NAMALWA (cell line): ENCODE measurements at regions not wholly inside any gene's neighbourhood (a gene's known extent, or its start where the extent isn't known, plus 50 kb on each side); places are given as distances from the start of the nearest gene placed in this dataset.

Source experiments
- DNase-seq: peaks from one replicate; pipeline ENCODE4 v3.0.0-alpha.2; 2015; ENCODE audit warnings: low spot score

DNA sequence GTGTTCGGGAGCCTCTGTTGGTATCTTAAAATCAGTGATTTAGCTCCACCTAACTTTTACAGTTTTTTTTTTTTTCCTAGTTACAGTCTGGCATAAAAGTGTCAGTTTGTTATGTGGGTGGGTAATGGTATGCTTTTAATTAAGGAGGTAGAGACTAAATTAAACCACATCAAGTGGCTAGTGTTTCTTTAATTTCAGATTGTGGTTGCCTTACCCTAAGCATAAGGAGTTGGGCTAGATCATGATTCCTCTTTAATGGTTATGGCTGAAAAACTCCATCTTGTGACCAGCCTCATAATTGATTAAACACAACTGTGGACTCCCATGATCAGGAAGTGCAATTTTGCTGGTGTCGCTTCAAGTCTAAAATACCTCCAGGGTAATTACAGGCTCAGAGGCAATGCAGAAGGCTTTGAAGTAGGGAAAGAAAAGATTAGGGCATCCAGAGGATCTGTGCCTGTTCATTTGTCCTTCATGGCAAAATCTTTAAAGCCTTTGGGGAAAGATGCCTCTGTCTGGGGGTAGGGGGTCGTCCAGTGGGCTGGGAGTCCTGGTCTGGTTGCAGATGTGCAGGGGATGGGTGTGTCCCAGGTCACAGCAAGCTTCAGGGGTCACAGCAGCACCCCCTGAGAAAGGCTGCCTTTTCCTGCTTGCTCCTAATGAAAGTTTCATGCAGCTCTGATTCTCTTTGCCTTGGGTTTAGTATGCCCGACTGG is 579.2 kb downstream of the BCL11A start:
- no peak for DNase-seq

- no peak for DNase-seq
Observed at GRCh38 chr2:59969161-59969560, 584.3 kb downstream of the BCL11A start.

- no peak for DNase-seq
Observed at GRCh38 chr2:59968441-59968840, 585.0 kb downstream of the BCL11A start.

GRCh38 chr2:59967691-59968090 is 585.8 kb downstream of the BCL11A start:
- DNase-seq, result no peak

DNA sequence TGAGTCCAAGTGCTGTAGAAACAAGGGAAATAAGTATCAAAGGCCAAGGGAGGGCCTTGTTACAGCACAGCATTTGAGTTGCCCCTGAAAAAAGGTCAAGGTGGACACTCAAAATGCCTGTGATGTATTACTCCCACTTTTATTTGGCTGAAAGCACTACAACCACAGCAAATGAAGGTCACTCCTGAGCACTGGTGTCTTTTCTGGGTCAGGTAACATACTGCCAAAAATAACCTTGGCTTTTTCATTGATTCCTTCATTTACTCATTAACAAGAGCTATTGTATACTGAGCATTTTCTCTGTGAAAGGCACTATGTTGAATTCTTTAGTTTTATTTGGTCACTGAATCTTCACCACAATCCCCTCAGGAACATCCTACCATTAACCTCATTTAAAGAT is 590.3 kb downstream of the BCL11A start:
- no peak for DNase-seq

DNA sequence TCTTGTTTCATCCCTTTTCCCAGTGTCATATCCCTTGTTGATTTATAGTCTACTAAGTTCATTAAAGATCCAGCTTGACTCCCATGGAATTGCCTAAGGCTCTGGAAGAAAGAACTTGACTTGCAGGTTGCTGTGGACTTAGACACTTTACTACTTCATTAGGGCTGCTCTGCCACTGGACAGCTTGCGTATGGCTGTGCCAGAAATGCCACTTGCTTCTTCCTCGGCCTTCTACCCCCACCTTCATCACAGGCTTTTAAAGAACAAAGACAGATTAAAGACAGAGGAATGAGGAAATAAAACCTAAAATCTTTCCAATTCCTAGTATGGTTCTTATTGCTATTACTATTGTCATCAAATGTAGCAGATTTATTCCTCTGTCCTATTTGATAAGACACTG is 591.7 kb downstream of the BCL11A start:
- no peak for DNase-seq

DNA sequence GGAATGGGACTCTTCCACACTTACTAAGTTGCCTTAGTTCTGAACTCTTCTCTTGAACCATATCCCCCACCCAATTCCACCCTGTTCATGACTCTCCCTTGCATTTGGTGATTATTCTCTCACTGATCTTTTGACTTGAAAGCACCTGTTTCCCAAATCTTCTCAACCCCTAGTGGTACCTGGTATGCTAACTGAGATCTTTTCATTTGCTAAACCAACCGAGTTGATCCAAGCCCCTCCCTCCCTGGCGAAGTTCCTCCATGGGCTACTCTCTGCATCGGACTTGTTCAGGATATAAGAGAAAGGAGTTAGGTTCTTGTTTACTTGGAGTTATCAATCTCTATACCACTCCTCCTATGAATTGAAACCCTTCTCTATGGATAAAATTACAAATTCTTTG is 593.5 kb downstream of the BCL11A start:
- DNase-seq, result no peak

DNA sequence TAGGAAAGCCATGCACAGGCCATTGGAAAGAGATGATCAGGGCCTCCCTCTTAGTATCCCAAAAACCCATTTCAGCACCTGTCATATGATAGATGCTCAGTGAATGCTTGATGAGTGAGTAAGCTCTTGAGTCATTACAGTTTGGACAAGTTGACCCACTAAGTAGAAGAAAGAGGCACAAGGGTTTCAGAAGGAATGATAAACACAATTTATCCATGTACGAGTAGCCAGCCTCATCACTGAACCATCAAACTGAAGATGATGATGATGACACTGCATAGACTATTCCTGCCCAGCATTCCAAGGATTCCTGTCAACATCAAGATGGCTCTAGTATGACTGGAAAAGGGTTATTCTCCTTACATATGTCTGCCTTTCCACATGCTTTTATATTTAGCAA is 596.0 kb downstream of the BCL11A start:
- DNase-seq, result no peak

- DNase-seq, result no peak
Observed at GRCh38 chr2:59956981-59957380, 596.5 kb downstream of the BCL11A start.

DNA sequence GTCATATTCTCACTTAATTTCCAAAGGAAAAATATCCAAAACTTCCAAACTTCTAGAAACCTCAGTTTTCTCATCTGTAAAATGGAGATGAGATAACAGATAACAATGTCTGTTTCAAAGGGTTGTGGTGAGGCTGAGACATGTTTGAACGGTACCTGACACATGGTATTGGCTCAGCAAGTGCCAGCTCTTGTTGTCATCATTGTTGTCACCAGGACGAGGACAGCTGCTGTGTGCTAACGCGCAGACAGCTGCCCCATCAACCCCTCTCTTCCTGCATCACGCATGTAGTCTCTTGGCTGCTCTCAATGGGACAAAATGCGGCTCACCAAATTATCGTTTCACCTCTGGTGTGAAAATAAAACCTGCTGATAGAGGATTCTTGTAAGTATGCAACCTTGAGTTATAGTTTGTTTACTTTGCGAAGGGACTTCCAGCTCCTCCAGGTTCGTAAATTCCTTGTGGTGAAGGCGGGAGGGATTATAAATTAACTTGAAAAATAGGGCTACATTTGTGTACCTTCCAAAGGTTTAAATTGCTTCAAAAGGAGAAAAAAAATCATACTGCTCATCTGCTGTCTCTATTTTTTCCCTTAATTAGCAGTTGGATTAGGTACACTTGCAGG is 605.4 kb downstream of the BCL11A start:
- DNase-seq, result no peak

DNA sequence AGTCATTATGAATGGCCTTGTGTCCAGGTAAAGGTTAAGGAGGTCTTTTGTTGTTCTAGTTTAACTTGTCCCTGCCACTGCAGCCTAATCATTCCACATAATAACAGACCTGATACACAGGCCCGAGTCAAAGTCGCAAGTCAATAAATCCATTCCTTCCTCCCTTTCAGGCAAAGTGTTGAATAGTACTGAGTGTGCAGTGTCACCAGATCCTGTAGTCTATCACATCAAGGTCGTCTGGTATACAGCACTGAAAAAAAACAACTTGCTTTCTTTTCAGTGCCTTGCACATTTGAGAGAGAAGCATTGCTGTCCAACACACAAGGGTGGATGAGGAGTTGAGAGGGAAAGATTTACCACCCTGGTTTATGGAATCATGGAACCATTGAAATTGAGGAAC is 606.2 kb downstream of the BCL11A start:
- DNase-seq, result no peak

GRCh38 chr2:59939236-59939635 is 614.2 kb downstream of the BCL11A start:
- no peak for DNase-seq

DNA sequence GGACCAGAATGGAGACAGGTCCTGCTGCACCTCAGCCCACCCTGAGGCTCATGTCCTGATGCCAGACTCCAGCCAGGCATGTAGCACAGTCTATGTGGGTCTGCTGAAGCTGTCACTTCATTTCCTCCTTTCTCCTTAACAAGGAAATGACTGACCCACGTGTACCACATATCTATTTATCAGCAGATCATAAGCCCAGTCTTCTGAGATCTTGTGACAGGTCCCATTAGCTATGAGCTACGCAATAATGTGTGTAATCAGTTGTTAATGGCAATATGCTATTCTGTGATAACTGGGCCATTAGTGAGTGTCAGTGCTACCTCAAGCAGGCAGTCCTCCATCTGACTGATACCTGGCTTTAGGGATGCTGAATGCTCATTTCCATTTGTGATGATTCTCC is 615.3 kb downstream of the BCL11A start:
- DNase-seq, result no peak

GRCh38 chr2:59936048-59936447 is 617.4 kb downstream of the BCL11A start:
- DNase-seq, result no peak

DNA sequence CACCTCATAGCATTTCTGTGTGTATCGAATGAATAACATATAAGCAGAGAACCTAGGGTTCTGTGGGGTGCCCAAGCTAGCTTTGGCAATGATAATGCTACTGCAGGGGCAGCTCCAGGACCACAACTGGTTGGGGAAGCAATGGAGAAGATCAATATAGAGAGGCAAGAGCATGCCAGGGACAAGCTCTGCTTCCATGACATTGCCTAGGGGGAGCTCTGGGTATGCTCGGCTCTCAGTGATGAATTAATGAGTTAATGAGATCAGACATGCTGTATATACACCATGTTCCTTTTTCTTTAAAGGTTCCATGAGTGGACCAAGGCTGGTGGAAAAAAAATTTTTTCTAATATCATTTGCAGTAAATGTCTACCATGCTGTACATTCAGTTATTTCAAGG is 618.4 kb downstream of the BCL11A start:
- DNase-seq, result no peak

GRCh38 chr2:59933948-59934347 is 619.5 kb downstream of the BCL11A start:
- no peak for DNase-seq

- DNase-seq, result peak; percentile 7
Observed at GRCh38 chr2:59932341-59932740, 621.1 kb downstream of the BCL11A start.

GRCh38 chr2:59930430-59930829 is 623.0 kb downstream of the BCL11A start:
- no peak for DNase-seq

- DNase-seq, result no peak
Observed at GRCh38 chr2:59926731-59927130, 626.7 kb downstream of the BCL11A start.

GRCh38 chr2:59925321-59925720 is 628.1 kb downstream of the BCL11A start:
- DNase-seq, result no peak

DNA sequence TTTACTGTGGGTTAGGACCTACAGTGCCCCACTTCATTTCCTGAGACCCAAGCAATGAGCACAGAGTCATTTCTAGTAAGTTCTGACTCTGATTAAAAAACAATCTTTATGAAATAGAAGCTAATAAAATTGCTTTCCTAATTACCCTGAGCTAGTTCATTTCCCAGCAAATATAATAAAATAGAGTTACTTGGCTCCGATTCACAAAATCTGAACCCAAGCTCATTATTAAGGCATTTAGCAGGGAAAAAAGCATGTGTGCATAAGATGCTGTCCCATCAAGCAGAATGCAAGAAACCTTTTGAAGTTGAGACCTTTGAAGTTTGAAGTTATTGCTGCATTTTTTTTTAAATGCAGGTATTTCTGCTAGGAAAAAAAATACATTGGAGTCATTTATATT is 629.1 kb downstream of the BCL11A start:
- DNase-seq, result no peak

DNA sequence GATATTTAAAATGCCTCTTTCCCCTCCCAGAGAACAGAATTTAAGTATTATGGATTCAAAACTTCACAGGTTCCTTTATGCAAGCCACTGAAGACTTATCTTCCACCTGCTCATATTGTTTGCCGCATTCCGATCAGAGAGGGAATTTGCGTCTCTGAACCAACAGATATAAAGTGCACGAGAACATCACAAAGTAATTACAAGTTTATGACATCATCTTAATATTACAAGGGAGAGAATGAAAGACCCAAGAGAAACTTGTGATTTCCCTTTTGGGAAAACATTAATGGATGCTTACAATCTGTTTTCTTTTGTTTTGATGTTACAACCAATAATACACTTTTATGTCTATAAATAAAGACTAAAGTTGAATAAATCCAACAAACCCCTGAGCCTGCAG is 631.0 kb downstream of the BCL11A start:
- DNase-seq, result no peak

- DNase-seq, result no peak
Observed at GRCh38 chr2:59921743-59922142, 631.7 kb downstream of the BCL11A start.

DNA sequence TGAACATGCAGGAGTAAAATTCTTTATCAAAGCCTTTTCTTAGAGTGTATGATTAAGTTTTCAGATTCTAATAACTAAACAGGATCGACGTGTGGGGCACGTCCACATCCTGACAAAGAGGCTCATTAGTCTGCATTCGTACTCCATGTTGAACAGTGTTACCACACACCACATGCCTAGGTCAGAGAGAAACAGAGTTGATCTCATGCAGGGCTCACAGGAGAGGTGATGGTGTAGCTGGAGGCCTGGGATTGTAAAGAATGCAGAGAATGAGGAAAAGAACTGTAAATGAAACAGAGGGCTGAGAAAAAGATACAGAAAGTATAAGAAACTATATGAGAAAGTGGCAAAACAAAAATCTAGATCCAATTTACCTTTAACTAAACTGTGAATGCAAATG is 632.5 kb downstream of the BCL11A start:
- DNase-seq, result no peak
